HG02981 (cell line): ENCODE measurements at regions not wholly inside any gene's neighbourhood (a gene's known extent, or its start where the extent isn't known, plus 50 kb on each side); places are given as distances from the start of the nearest gene placed in this dataset.
"Not testable (repeated sequence)": the region's sequence is repeated elsewhere in the genome, so short reads cannot be mapped to it uniquely, and the experiment has no call there.

Source experiments
- ATAC-seq: cut with Tn5 transposase; IDR thresholded peaks from one replicate; pipeline ENCODE4 v1.9.1; 2021; ENCODE audit warnings: mild to moderate bottlenecking, moderate library complexity; ENCODE audit not compliant: unreplicated experiment

DNA sequence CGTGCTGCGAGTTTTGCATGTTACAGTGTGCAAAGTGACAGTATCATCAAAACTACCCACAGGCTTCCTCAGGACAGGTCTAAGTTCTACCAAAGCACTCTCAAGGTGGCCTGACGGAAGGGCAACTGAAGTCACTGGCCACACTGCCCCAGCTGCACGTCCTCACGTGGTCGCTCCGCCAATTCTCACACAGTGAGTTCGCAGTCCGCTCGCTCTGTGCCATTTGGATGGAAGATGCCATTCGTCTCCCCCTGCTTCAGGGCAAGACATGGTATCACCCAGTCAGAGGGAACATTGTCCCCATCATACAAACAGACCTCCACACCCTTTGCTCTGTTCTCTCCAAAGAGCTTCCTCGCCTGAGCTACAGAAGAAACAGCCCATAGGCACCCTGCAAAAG, 109.6 kb upstream of the COBL start:
- ATAC-seq, result no peak

DNA sequence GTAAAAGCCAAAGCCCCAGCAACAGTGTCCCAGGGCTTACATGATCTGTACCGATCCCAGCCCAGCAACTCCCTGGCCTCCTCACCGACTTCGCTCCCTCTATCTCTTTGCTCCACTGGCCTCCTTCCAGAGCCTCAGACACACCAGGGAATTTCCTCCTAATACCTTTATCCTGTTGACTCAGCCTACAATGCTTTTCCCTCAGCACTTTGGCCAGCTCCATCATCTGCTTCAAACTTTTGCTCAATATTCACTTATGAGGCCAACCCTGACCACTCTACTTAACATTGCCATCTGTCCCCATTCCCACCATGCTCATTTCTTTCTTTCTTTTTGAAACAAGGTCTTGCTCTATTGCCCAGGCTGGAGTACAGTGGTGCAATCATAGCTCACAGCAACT, 93.3 kb upstream of the COBL start:
- ATAC-seq, result not testable (repeated sequence)

GRCh38 chr7:51397608-51398007, 81.0 kb upstream of the COBL start:
- not testable (repeated sequence) for ATAC-seq

DNA sequence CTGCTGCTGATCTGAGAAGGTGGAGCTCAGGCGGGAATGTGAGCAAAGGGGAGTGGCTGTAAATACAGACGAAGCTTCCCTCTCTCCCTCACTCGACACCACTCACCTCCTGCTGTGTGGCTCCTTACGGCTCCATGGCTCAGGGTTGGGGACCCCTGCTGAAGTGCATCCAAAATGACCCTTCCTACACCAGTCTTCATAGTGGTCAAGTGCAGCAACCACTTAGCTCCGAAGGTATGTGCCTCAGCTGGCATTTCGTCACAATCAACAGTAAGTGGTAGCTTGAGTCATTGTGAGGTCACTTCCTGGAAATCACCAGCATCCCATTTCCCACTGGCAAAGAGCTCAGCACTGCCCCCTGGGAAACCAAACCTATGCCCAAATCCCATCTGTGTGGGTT, 76.4 kb upstream of the COBL start:
- not testable (repeated sequence) for ATAC-seq

GRCh38 chr7:51389952-51390351, 73.3 kb upstream of the COBL start:
- ATAC-seq, result not testable (repeated sequence)

DNA sequence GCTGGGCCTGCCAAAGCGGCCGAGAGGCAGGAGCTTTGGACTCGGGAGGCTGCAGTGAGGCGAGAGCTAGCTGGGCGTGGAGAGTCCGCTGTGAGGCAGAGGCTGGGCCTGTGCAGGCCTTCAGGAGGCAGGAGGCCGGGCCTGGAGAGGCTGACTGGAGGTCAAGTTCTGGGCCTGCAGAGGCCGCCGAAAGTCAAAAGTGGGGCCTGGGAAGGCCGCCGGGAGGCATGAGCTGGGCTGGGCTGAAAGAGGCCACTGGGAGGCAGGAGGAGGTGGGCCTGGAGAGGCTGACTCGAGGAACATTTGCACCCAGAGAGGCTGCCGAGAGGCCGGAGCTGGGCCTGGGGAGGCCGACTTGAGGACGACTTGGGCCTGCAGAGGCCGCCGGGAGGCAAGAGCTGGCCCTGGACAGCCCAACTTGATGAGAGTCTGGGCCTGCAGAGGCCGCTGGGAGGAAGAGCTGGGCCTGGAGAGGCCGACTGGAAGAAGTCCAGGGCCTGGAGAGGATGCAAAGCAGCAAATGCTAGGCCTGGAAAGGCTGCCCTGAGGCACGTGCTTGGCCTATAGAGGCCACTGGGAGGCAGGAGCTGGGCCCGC, 72.7 kb upstream of the COBL start:
- ATAC-seq, result not testable (repeated sequence)

DNA sequence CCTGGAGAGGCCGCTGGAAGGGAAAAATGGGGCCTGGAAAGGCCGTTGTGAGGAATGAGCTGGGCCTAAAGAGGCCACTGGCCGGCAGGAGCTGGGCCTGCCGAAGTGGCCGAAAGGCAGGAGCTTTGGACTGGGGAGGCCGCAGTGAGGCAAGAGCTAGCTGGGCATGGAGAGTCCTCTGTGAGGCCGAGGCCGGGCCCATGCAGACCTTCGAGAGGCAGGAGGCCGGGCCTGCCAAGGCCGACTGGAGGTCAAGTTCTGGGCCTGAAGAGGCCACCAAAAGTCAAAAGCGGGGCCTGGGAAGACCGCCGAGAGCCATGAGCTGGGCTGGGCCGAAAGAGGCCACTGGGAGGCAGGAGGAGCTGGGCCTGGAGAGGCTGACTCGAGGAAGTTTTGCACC, 71.6 kb upstream of the COBL start:
- not testable (repeated sequence) for ATAC-seq

GRCh38 chr7:51386806-51387568, 70.4 kb upstream of the COBL start:
- ATAC-seq, result not testable (repeated sequence)

GRCh38 chr7:51386184-51386583, 69.6 kb upstream of the COBL start:
- not testable (repeated sequence) for ATAC-seq

- not testable (repeated sequence) for ATAC-seq
Observed at GRCh38 chr7:51382243-51382642, 65.6 kb upstream of the COBL start.

DNA sequence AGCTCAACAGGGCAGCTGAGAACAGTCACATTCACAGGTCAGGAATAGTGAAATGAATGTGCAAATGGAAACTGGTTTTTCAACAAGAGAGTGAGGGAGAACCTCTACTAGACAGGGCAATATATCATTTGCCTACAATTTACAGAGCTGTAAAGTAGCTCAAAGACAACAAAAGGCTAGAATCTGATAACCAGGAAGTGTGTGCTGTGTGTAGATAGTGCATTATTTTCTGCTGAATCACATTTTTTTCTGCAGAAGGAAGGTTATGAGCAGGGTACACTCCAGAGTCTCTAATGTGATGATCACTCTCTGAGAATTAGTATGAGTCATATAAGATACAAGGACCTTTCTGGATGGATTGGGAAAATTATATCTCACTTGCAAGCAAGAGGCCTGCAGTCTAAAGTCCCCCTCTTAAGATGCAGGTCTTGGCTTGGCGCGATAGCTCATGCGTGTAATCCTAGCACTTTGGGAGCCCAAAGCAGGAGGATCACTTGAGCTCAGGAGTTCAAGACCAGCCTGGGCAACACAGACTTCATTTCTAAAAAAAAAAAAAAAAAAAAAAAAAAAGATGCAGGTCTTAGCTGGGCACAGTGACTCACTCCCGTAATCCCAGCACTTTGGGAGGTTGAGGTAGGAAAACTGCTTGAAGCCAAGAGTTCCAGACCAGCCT, 59.9 kb upstream of the COBL start:
- ATAC-seq, result no peak

GRCh38 chr7:51374936-51375335, 58.3 kb upstream of the COBL start:
- no peak for ATAC-seq

GRCh38 chr7:51373607-51374006, 57.0 kb upstream of the COBL start:
- not testable (repeated sequence) for ATAC-seq

DNA sequence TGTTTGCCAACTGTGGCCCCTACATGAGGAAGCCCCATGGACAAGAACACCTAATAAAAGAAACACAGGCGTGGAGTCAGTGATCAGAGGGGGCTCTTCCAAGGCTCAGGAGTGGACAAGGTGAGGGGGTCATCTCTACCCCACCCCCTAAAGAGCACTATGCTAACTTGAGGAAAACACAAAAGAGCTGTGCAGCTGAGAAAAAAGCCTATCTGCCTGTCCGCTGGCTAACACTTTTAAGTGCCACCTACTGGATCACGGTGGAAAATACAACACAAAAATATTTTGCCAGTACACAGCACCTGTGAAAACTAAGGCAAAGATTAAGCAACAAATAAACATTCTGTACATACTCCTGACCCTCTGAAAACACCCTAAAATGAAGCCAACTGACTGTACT, 53.1 kb upstream of the COBL start:
- no peak for ATAC-seq

- ATAC-seq, result not testable (repeated sequence)
Observed at GRCh38 chr7:51369228-51369627, 52.6 kb upstream of the COBL start.

DNA sequence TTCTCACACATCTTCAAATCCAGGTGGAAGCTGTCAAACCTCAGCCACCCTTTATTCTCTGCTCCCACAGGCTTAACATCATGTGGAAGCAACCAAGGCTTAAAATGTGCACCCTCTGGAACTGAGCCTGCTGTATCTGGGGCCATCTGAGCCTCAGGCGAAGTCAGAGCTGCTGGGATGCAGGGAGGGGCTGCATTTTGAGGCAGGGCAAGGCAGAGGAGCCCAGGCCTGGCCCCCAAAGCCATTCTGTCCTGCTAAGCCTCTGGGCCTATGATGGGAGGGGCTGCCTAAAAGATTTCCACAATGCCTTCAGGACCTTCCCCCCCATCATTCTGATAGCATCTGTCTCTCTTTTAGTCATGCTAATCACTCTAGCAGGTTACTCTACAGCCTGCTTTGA, 51.7 kb upstream of the COBL start:
- no peak for ATAC-seq

DNA sequence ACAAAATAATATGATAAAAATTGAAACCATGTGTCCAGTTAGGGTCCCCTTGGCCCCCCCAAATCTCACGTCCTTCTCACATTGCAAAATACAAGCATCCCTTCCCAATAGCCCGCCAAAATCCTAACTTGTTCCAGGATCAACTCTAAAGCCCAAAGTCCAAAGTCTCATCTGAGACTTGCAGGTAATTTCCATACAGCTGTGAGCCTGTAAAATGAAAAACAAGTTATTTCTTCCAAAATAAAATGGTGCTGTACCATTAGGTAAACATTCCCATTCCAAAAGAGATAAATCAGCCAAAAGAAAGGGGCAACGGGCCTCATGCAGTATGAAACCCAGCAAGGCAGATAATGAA, 51.0 kb upstream of the COBL start:
- no peak for ATAC-seq

- ATAC-seq, result peak; percentile 70
Observed at GRCh38 chr7:51366930-51367613, 50.5 kb upstream of the COBL start.
